MCF 10A (cell line): ENCODE measurements at regions not wholly inside any gene's neighbourhood (a gene's known extent, or its start where the extent isn't known, plus 50 kb on each side); places are given as distances from the start of the nearest gene placed in this dataset.

Experiments
- BruUV-seq: library from RNA; stranded (reverse); fragments of 400-500 nt; replicated peaks from 2 replicates; lab custom pipeline; 2021; lab: Mats Ljungman, UMichigan
- CTCF ChIA-PET: fragments of 300-600 bp; sonication (Branson Sonifier 250); formaldehyde crosslinking; extraction: SDS; loops from one replicate; lab custom pipeline; 2021; ENCODE audit warnings: antibody characterized with exemption, inconsistent platforms; lab: Yijun Ruan, JAX
- POLR2A ChIA-PET: fragments of 300-600, 350-650 bp; sonication (Branson Sonifier 250); formaldehyde crosslinking; extraction: SDS; loops from one replicate; lab custom pipeline; 2020; ENCODE audit warnings: antibody characterized with exemption, inconsistent platforms; lab: Yijun Ruan, JAX
- DNase-seq: peaks from one replicate; pipeline ENCODE4 v3.0.0-alpha.2; 2018; ENCODE audit not compliant: unreplicated experiment
- H3K27ac Mint-ChIP-seq: one replicate; pipeline ENCODE4 v1.8.0; 2022; ENCODE audit warnings: mild to moderate bottlenecking, low read depth, mixed read lengths; ENCODE audit not compliant: unreplicated experiment
- H3K27me3 Mint-ChIP-seq: one replicate; pipeline ENCODE4 v1.8.0; 2022; ENCODE audit warnings: mixed read lengths; ENCODE audit not compliant: insufficient read depth, unreplicated experiment
- H3K36me3 Mint-ChIP-seq: one replicate; pipeline ENCODE4 v1.8.0; 2022; ENCODE audit warnings: mild to moderate bottlenecking, moderate library complexity, mixed read lengths; ENCODE audit not compliant: insufficient read depth, unreplicated experiment
- H3K4me1 Mint-ChIP-seq: one replicate; pipeline ENCODE4 v1.8.0; 2022; ENCODE audit warnings: mixed read lengths; ENCODE audit not compliant: insufficient read depth, unreplicated experiment
- H3K4me3 Mint-ChIP-seq: one replicate; pipeline ENCODE4 v1.8.0; 2022; ENCODE audit warnings: mild to moderate bottlenecking, moderate library complexity, mixed read lengths; ENCODE audit not compliant: unreplicated experiment
- H3K9me3 Mint-ChIP-seq: one replicate; pipeline ENCODE4 v1.8.0; 2022; ENCODE audit warnings: mixed read lengths; ENCODE audit not compliant: unreplicated experiment
- CTCF ChIP-seq: fragments of 200-600 bp; IDR thresholded peaks from one replicate; pipeline ENCODE4 v1.8.0; 2022; ENCODE audit warnings: antibody characterized with exemption, mild to moderate bottlenecking; ENCODE audit not compliant: unreplicated experiment
- intact Hi-C: fragments of 100-400 bp; cut with micrococcal nuclease; formaldehyde crosslinking; loops from 2 replicates; pipeline ENCODE4 v1.14.1; 2022

GRCh38 chr12:31906557-31907301 is 52.5 kb upstream of the RESF1 start:
- TF ChIP-seq CTCF, result no peak
- Mint-ChIP-seq H3K36me3 (no peaks in the 10 kb centered on the region), H3K27me3 (no peaks in the 10 kb centered on the region), H3K9me3 (peaks cover 27% of the 10 kb centered on the region), H3K27ac (no peak overlapping the region), H3K4me1 (no peaks in the 10 kb centered on the region), H3K4me3 (no peak overlapping the region)
- intact Hi-C loops, result no loop called here
- no peak for DNase-seq
- no TSS peak for BruUV-seq
- POLR2A ChIA-PET, result no interaction called here
- CTCF ChIA-PET, result no interaction called here

- CTCF ChIA-PET, result no interaction called here
- no peaks in the 10 kb centered on the region for H3K27me3 Mint-ChIP-seq
- DNase-seq, result no peak
- no peaks in the 10 kb centered on the region for H3K4me1 Mint-ChIP-seq
- peaks cover 19% of the 10 kb centered on the region for H3K9me3 Mint-ChIP-seq
- BruUV-seq, result no TSS peak
- no peaks in the 10 kb centered on the region for H3K36me3 Mint-ChIP-seq
- TF ChIP-seq CTCF, result no peak
- no peak overlapping the region for H3K27ac Mint-ChIP-seq
- H3K4me3 Mint-ChIP-seq, result no peak overlapping the region
- intact Hi-C loops, result no loop called here
- POLR2A ChIA-PET, result no interaction called here
These were observed 56.2 kb upstream of the RESF1 start for GRCh38 chr12:31903025-31903424.

- intact Hi-C loops, result no loop called here
- no peak for TF ChIP-seq CTCF
- CTCF ChIA-PET, result interaction anchor here (0.9 kb wide), 1 partner anchor 10 kb away, joined by 3 read pairs; no protein-coding TSS in a partner anchor
- POLR2A ChIA-PET, result interaction anchor here (0.7 kb wide), 1 partner anchor 9 kb away, joined by 3 read pairs; no protein-coding TSS in a partner anchor
- DNase-seq, result no peak
- Mint-ChIP-seq H3K4me1 (peaks cover 6% of the 10 kb centered on the region), H3K9me3 (no peaks in the 10 kb centered on the region), H3K36me3 (no peaks in the 10 kb centered on the region), H3K27ac (no peak overlapping the region), H3K27me3 (no peaks in the 10 kb centered on the region), H3K4me3 (no peak overlapping the region)
- no TSS peak for BruUV-seq
These were observed 58.9 kb upstream of the RESF1 start for GRCh38 chr12:31900271-31900670.

- no peaks in the 10 kb centered on the region for H3K9me3 Mint-ChIP-seq
- H3K27ac Mint-ChIP-seq, result no peak overlapping the region
- intact Hi-C loops, result no loop called here
- H3K27me3 Mint-ChIP-seq, result no peaks in the 10 kb centered on the region
- H3K4me1 Mint-ChIP-seq, result peaks cover 6% of the 10 kb centered on the region
- no peak for TF ChIP-seq CTCF
- DNase-seq, result no peak
- no peak overlapping the region for H3K4me3 Mint-ChIP-seq
- CTCF ChIA-PET, result no interaction called here
- no peaks in the 10 kb centered on the region for H3K36me3 Mint-ChIP-seq
- BruUV-seq, result no TSS peak
- POLR2A ChIA-PET, result no interaction called here
These were observed 60.1 kb upstream of the RESF1 start for GRCh38 chr12:31899109-31899508.
